ENCODE measurements at regions not wholly inside any gene's neighbourhood (a gene's known extent, or its start where the extent isn't known, plus 50 kb on each side); places are given as distances from the start of the nearest gene placed in this dataset.

DNA sequence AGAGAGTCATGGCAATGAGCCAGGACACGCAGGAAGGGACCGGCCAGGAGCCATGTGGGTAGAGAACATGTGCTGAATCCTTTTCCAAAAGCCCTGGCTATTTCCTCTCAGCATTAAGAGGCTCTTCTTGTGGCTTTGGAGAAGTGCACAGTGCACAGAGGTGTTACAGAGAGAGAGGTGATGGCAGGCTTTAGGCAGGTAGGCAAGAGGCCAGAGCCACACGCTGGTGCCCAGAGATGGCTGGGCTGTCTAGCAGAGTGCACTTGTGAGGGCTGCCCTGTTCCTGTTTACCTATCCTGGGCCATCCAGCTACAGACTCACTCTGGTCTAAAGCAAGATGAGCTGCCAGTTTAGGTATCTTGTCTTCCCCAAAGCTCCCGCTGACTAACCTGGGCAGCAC, 402.6 kb downstream of the OCA2 start:
- no peak for TF ChIP-seq SIN3A (IDR thresholded peaks at IDR 0.05; ENCODE audit: borderline replicate concordance in 2 of 2, control insufficient read depth in 1 of 2, low read depth in 2 of 2, low read length in 2 of 2)
- TF ChIP-seq, protein P1, sequence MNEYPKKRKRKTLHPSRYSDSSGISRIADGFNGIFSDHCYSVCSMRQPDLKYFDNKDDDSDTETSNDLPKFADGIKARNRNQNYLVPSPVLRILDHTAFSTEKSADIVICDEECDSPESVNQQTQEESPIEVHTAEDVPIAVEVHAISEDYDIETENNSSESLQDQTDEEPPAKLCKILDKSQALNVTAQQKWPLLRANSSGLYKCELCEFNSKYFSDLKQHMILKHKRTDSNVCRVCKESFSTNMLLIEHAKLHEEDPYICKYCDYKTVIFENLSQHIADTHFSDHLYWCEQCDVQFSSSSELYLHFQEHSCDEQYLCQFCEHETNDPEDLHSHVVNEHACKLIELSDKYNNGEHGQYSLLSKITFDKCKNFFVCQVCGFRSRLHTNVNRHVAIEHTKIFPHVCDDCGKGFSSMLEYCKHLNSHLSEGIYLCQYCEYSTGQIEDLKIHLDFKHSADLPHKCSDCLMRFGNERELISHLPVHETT (CRISPR knock-in tag; conservative IDR thresholded peaks at IDR 0.05 in 1 of 2, IDR thresholded peaks at IDR 0.05 in 1 of 2): no peak
- TF ChIP-seq, protein P2, sequence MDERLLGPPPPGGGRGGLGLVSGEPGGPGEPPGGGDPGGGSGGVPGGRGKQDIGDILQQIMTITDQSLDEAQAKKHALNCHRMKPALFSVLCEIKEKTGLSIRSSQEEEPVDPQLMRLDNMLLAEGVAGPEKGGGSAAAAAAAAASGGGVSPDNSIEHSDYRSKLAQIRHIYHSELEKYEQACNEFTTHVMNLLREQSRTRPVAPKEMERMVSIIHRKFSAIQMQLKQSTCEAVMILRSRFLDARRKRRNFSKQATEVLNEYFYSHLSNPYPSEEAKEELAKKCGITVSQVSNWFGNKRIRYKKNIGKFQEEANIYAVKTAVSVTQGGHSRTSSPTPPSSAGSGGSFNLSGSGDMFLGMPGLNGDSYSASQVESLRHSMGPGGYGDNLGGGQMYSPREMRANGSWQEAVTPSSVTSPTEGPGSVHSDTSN (CRISPR knock-in tag; IDR thresholded peaks at IDR 0.05; ENCODE audit: low read depth): no peak
- TF ChIP-seq, protein P2 (tag; conservative IDR thresholded peaks at IDR 0.05; ENCODE audit: low read depth): no peak
- no peak for TF ChIP-seq POLR2AphosphoS5 (IDR thresholded peaks at IDR 0.05; ENCODE audit: control insufficient read depth, insufficient read depth, low read depth, low read length)
- TF ChIP-seq ZNF124 (CRISPR knock-in tag; IDR thresholded peaks at IDR 0.05): no peak
